ENCODE measurements at regions not wholly inside any gene's neighbourhood (a gene's known extent, or its start where the extent isn't known, plus 50 kb on each side); places are given as distances from the start of the nearest gene placed in this dataset.

- no peak overlapping the region for H3K27ac ChIP-seq
- no peak overlapping the region for H3K4me2 ChIP-seq
- Mint-ChIP-seq H3K9me3 (peaks cover 2% of the 10 kb centered on the region), H3K27me3 (ENCODE audit: insufficient read depth, low read depth) (no peaks in the 10 kb centered on the region), H3K27ac (no peak overlapping the region), H3K4me3 (no peak overlapping the region), H3K36me3 (no peaks in the 10 kb centered on the region), H3K4me1 (no peaks in the 10 kb centered on the region)
- no peak overlapping the region for H3K4me3 ChIP-seq
- no peaks in the 10 kb centered on the region for H3K79me2 ChIP-seq (ENCODE audit: low read depth)
- no peak overlapping the region for H2AFZ ChIP-seq (replicated peaks)
- H3F3A ChIP-seq (ENCODE audit: low read depth), result no peaks in the 10 kb centered on the region
- no peak for DNase-seq (ENCODE audit: low spot score)
- TF ChIP-seq EZH2 (IDR thresholded peaks at IDR 0.05), result no peak
- no peak for TF ChIP-seq CTCF (IDR thresholded peaks at IDR 0.05)
- TF ChIP-seq EZH2phosphoT487 (IDR thresholded peaks at IDR 0.05), result no peak
- no peaks in the 10 kb centered on the region for H3K9me3 ChIP-seq (ENCODE audit: low read depth)
- H3K36me3 ChIP-seq, result no peaks in the 10 kb centered on the region
- H4K20me1 ChIP-seq (ENCODE audit: low read depth), result no peaks in the 10 kb centered on the region
- H3K27me3 ChIP-seq, result no peaks in the 10 kb centered on the region
- no peak overlapping the region for H3K9ac ChIP-seq
- H3K4me1 ChIP-seq, result no peaks in the 10 kb centered on the region
Measured at GRCh38 chr9:106307670-106308069, 555.3 kb upstream of the ZNF462 start.

GRCh38 chr9:106309925-106310324 is 553.0 kb upstream of the ZNF462 start:
- no peaks in the 10 kb centered on the region for H3K79me2 ChIP-seq (ENCODE audit: low read depth)
- no peaks in the 10 kb centered on the region for H3K9me3 ChIP-seq (ENCODE audit: low read depth)
- TF ChIP-seq EZH2phosphoT487 (IDR thresholded peaks at IDR 0.05) (no peak), CTCF (IDR thresholded peaks at IDR 0.05) (no peak), EZH2 (IDR thresholded peaks at IDR 0.05) (no peak)
- Mint-ChIP-seq H3K4me1 (no peaks in the 10 kb centered on the region), H3K4me3 (no peak overlapping the region), H3K9me3 (peaks cover 4% of the 10 kb centered on the region), H3K36me3 (no peaks in the 10 kb centered on the region), H3K27ac (no peak overlapping the region), H3K27me3 (ENCODE audit: insufficient read depth, low read depth) (no peaks in the 10 kb centered on the region)
- H3K36me3 ChIP-seq, result no peaks in the 10 kb centered on the region
- no peak overlapping the region for H3K27ac ChIP-seq
- no peaks in the 10 kb centered on the region for H3K4me1 ChIP-seq
- H2AFZ ChIP-seq (replicated peaks), result no peak overlapping the region
- H3K4me2 ChIP-seq, result no peak overlapping the region
- H3F3A ChIP-seq (ENCODE audit: low read depth), result no peaks in the 10 kb centered on the region
- no peak overlapping the region for H3K4me3 ChIP-seq
- H3K27me3 ChIP-seq, result no peaks in the 10 kb centered on the region
- H3K9ac ChIP-seq, result no peak overlapping the region
- no peaks in the 10 kb centered on the region for H4K20me1 ChIP-seq (ENCODE audit: low read depth)
- no peak for DNase-seq (ENCODE audit: low spot score)

- H3K4me1 ChIP-seq, result no peaks in the 10 kb centered on the region
- no peaks in the 10 kb centered on the region for H3F3A ChIP-seq (ENCODE audit: low read depth)
- Mint-ChIP-seq H3K4me3 (no peak overlapping the region), H3K27ac (no peak overlapping the region), H3K36me3 (no peaks in the 10 kb centered on the region), H3K9me3 (peaks cover 4% of the 10 kb centered on the region), H3K27me3 (ENCODE audit: insufficient read depth, low read depth) (no peaks in the 10 kb centered on the region), H3K4me1 (no peaks in the 10 kb centered on the region)
- no peak overlapping the region for H3K4me2 ChIP-seq
- DNase-seq (ENCODE audit: low spot score), result no peak
- no peaks in the 10 kb centered on the region for H3K79me2 ChIP-seq (ENCODE audit: low read depth)
- no peaks in the 10 kb centered on the region for H3K27me3 ChIP-seq
- no peak overlapping the region for H2AFZ ChIP-seq (replicated peaks)
- H4K20me1 ChIP-seq (ENCODE audit: low read depth), result no peaks in the 10 kb centered on the region
- H3K4me3 ChIP-seq, result no peak overlapping the region
- TF ChIP-seq EZH2 (IDR thresholded peaks at IDR 0.05) (no peak), CTCF (IDR thresholded peaks at IDR 0.05) (no peak), EZH2phosphoT487 (IDR thresholded peaks at IDR 0.05) (no peak)
- no peaks in the 10 kb centered on the region for H3K9me3 ChIP-seq (ENCODE audit: low read depth)
- H3K36me3 ChIP-seq, result no peaks in the 10 kb centered on the region
- no peak overlapping the region for H3K27ac ChIP-seq
- no peak overlapping the region for H3K9ac ChIP-seq
Measured at GRCh38 chr9:106310782-106311181, 552.2 kb upstream of the ZNF462 start.

GRCh38 chr9:106312906-106313305 is 550.1 kb upstream of the ZNF462 start:
- Histone ChIP-seq H3K36me3 (no peaks in the 10 kb centered on the region), H3K27ac (no peak overlapping the region), H3K4me1 (no peaks in the 10 kb centered on the region), H3F3A (ENCODE audit: low read depth) (no peaks in the 10 kb centered on the region), H3K4me3 (no peak overlapping the region), H2AFZ (replicated peaks) (no peak overlapping the region), H3K4me2 (no peak overlapping the region), H3K9me3 (ENCODE audit: low read depth) (no peaks in the 10 kb centered on the region), H3K79me2 (ENCODE audit: low read depth) (no peaks in the 10 kb centered on the region), H3K27me3 (no peaks in the 10 kb centered on the region), H3K9ac (no peak overlapping the region), H4K20me1 (ENCODE audit: low read depth) (no peaks in the 10 kb centered on the region)
- H3K4me1 Mint-ChIP-seq, result peaks cover under 1% of the 10 kb centered on the region
- no peaks in the 10 kb centered on the region for H3K27me3 Mint-ChIP-seq (ENCODE audit: insufficient read depth, low read depth)
- no peak overlapping the region for H3K4me3 Mint-ChIP-seq
- no peaks in the 10 kb centered on the region for H3K36me3 Mint-ChIP-seq
- H3K9me3 Mint-ChIP-seq, result peaks cover 4% of the 10 kb centered on the region
- DNase-seq (ENCODE audit: low spot score), result no peak
- no peak overlapping the region for H3K27ac Mint-ChIP-seq
- TF ChIP-seq EZH2 (IDR thresholded peaks at IDR 0.05) (no peak), CTCF (IDR thresholded peaks at IDR 0.05) (no peak), EZH2phosphoT487 (IDR thresholded peaks at IDR 0.05) (no peak)

Measured in neural progenitor cell (in vitro differentiated cells).